GM12878 (cell line): ENCODE measurements at regions not wholly inside any gene's neighbourhood (a gene's known extent, or its start where the extent isn't known, plus 50 kb on each side); places are given as distances from the start of the nearest gene placed in this dataset.

Experiments used
- ATAC-seq: fragments of 200-7000 bp; cut with Tn5 transposase; 3 replicates; pipeline ENCODE4 v1.9.1; 2020; ENCODE audit warnings: mild to moderate bottlenecking, moderate library complexity
- BruUV-seq: library from RNA; stranded (reverse); fragments of 400-500 nt; replicated peaks from 2 replicates; lab custom pipeline; 2021; lab: Mats Ljungman, UMichigan
- CTCF ChIA-PET: fragments of 300-600 bp; sonication (Branson Sonifier 250); formaldehyde crosslinking; extraction: SDS; loops from one replicate; lab custom pipeline; 2021; ENCODE audit warnings: inconsistent platforms; lab: Yijun Ruan, JAX
- POLR2A ChIA-PET: fragments of 350-600 bp; formaldehyde crosslinking; extraction: SDS; loops from one replicate; lab custom pipeline; 2021; ENCODE audit warnings: inconsistent platforms; lab: Charles Lee
- RAD21 ChIA-PET: fragments of 300-600 bp; sonication (Branson Sonifier 250); formaldehyde crosslinking; loops from one replicate; lab custom pipeline; 2023; ENCODE audit warnings: antibody characterized with exemption; ENCODE audit not compliant: unreplicated experiment; lab: Charles Lee
- SMC1A ChIA-PET: fragments of 300-600 bp; sonication (Branson Sonifier 250); formaldehyde crosslinking; loops from one replicate; lab custom pipeline; 2023; ENCODE audit not compliant: unreplicated experiment, uncharacterized antibody; lab: Charles Lee
- DNase-seq: peaks from one replicate; pipeline ENCODE4 v3.0.0-alpha.2; 2011; ENCODE audit warnings: low read depth, low spot score
- FAIRE-seq: peaks from 3 replicates; lab custom pipeline; 2011; peaks lifted over from hg19 to GRCh38; lab: Jason Lieb, UNC
- H2AFZ ChIP-seq: 2 replicates; pipeline ENCODE4 v1.6.0; 2011; ENCODE audit warnings: low read depth, low read length, control low read depth; ENCODE audit not compliant: control insufficient read depth
- H3K27ac ChIP-seq: 2 replicates; pipeline ENCODE4 v1.5.1; 2011; ENCODE audit warnings: control low read depth; ENCODE audit not compliant: control insufficient read depth, insufficient read depth
- H3K27me3 ChIP-seq, 2 experiments: replicated peaks in 1 of 2; 2 replicates each; pipeline versions ENCODE4 v1.6.0 to v1.6.1; 2011; ENCODE audit warnings: low read length in 1 of 2; ENCODE audit not compliant: control insufficient read depth in 2 of 2, insufficient read depth in 2 of 2
- H3K36me3 ChIP-seq, 2 experiments: 2 replicates each; pipeline ENCODE4 v1.5.1; 2011; ENCODE audit warnings: low read length in 1 of 2; ENCODE audit not compliant: control insufficient read depth in 2 of 2, insufficient read depth in 2 of 2
- H3K4me1 ChIP-seq: 2 replicates; pipeline ENCODE4 v1.6.1; 2011; ENCODE audit warnings: mild to moderate bottlenecking, low read length, moderate library complexity, mixed read lengths; ENCODE audit not compliant: control insufficient read depth, insufficient read depth
- H3K4me2 ChIP-seq: 2 replicates; pipeline ENCODE4 v1.6.0; 2011; ENCODE audit warnings: control low read depth; ENCODE audit not compliant: control insufficient read depth, insufficient read depth
- H3K4me3 ChIP-seq: fragments of 200-600 bp; sonication (generic); 2 replicates; pipeline ENCODE4 v1.5.1; 2016
- H3K79me2 ChIP-seq: 2 replicates; pipeline ENCODE4 v1.6.0; 2011; ENCODE audit warnings: low read length; ENCODE audit not compliant: control insufficient read depth, insufficient read depth
- H3K9ac ChIP-seq: 2 replicates; pipeline ENCODE4 v1.8.0; 2011; ENCODE audit warnings: low read length, control low read depth, mixed read lengths; ENCODE audit not compliant: control insufficient read depth, insufficient read depth
- H3K9me3 ChIP-seq: replicated peaks from 3 replicates; pipeline ENCODE4 v1.5.1; 2011; ENCODE audit warnings: mild to moderate bottlenecking, low read length; ENCODE audit not compliant: control insufficient read depth, insufficient read depth
- H4K20me1 ChIP-seq: 2 replicates; pipeline ENCODE4 v1.6.0; 2011; ENCODE audit not compliant: control insufficient read depth, insufficient read depth
- BCL3 ChIP-seq: IDR thresholded peaks from 2 replicates; pipeline ENCODE4 v1.6.1; 2011; ENCODE audit warnings: borderline replicate concordance, low read depth, mild to moderate bottlenecking, moderate library complexity, low read length; ENCODE audit not compliant: insufficient read depth, poor library complexity, severe bottlenecking
- CBFB ChIP-seq: IDR thresholded peaks from 2 replicates; pipeline ENCODE4 v1.6.1; 2016; ENCODE audit warnings: antibody characterized with exemption, low read depth
- CHD4 ChIP-seq: fragments of 200-600 bp; sonication (generic); IDR thresholded peaks from 2 replicates; pipeline ENCODE4 v1.6.1; 2016; ENCODE audit warnings: mild to moderate bottlenecking
- DPF2 ChIP-seq: fragments of 450-650 bp; IDR thresholded peaks from 2 replicates; pipeline ENCODE4 v1.6.1; 2017; ENCODE audit warnings: mild to moderate bottlenecking
- ESRRA ChIP-seq: IDR thresholded peaks from 2 replicates; pipeline ENCODE4 v1.6.1; 2012; ENCODE audit warnings: mild to moderate bottlenecking, low read length, improper control_type of control experiment
- MAX ChIP-seq: IDR thresholded peaks from 2 replicates; pipeline ENCODE4 v1.6.1; 2012; ENCODE audit warnings: low read depth, low read length, improper control_type of control experiment
- NKRF ChIP-seq: fragments of 450-650 bp; conservative IDR thresholded peaks from 2 replicates; pipeline ENCODE4 v1.6.1; 2017; ENCODE audit warnings: mild to moderate bottlenecking, moderate library complexity
- RAD21 ChIP-seq: IDR thresholded peaks from 2 replicates; pipeline ENCODE4 v1.6.1; 2011; ENCODE audit warnings: mild to moderate bottlenecking, low read depth, low read length, moderate library complexity; ENCODE audit not compliant: insufficient read depth
- RELA ChIP-seq: fragments of 450-650 bp; IDR thresholded peaks from 2 replicates; pipeline ENCODE4 v1.8.0; 2014; ENCODE audit warnings: borderline replicate concordance; ENCODE audit not compliant: partially characterized antibody
- SIN3A ChIP-seq: IDR thresholded peaks from 2 replicates; pipeline ENCODE4 v1.6.1; 2012; ENCODE audit warnings: low read depth, low read length, improper control_type of control experiment
- TBL1XR1 ChIP-seq: IDR thresholded peaks from 2 replicates; pipeline ENCODE4 v1.6.1; 2012; ENCODE audit warnings: low read depth, low read length, improper control_type of control experiment
- ZNF592 ChIP-seq: fragments of 450-650 bp; IDR thresholded peaks from 2 replicates; pipeline ENCODE4 v1.6.1; 2017; ENCODE audit warnings: mild to moderate bottlenecking, moderate library complexity
- whole genome bisulfite sequencing: methylation state at CpG from one replicate; pipeline ENCODE4 v1.1.6; 2016; ENCODE audit warnings: low lambda C conversion rate; ENCODE audit not compliant: insufficient replicate concordance, insufficient coverage; ENCODE audit errors: missing lambda C conversion rate; 5-methylcytosine and 5-hydroxymethylcytosine counted together
- in situ Hi-C: fragments of 300-500 bp; cut with MboI; formaldehyde crosslinking; loops from 9 replicates; pipeline ENCODE4 v1.14.3; 2018; ENCODE audit warnings: mixed read lengths
- intact Hi-C: fragments of 100-400 bp; cut with micrococcal nuclease; formaldehyde crosslinking; loops from one replicate; pipeline ENCODE4 v1.14.2; 2022; ENCODE audit not compliant: unreplicated experiment

- Histone ChIP-seq H3K27ac (no peak overlapping the region), H3K27me3 (no peaks in the 10 kb centered on the region), H3K9me3 (no peaks in the 10 kb centered on the region), H3K4me1 (no peaks in the 10 kb centered on the region), H3K4me3 (no peak overlapping the region)
- CTCF ChIA-PET: interaction anchor here (1.3 kb wide), 1 partner anchor 21 kb away, joined by 3 read pairs; no protein-coding TSS in a partner anchor
- RAD21 ChIA-PET: no interaction called here
- intact Hi-C loops: no loop called here
- in situ Hi-C loops: no loop called here
- TF ChIP-seq CBFB: no peak
- TF ChIP-seq TBL1XR1: no peak
- no peak for TF ChIP-seq BCL3
- no peak for TF ChIP-seq RAD21
- TF ChIP-seq ESRRA: no peak
- TF ChIP-seq DPF2: no peak
- TF ChIP-seq ZNF592: no peak
- no peak for TF ChIP-seq CHD4
- TF ChIP-seq SIN3A: no peak
- TF ChIP-seq RELA: no peak
- no peak for TF ChIP-seq MAX
- no peak for TF ChIP-seq NKRF
- TF ChIP-seq, all 136 proteins: peak for 0
- 76% methylated on average over 6 of the region's 6 CpGs for WGBS
- SMC1A ChIA-PET: interaction anchor here (0.9 to 1.3 kb wide), 2 partner anchors 393 to 753 kb away, joined by 4 read pairs; no protein-coding TSS in a partner anchor
- POLR2A ChIA-PET: no interaction called here
- Histone ChIP-seq H3K9ac (no peak overlapping the region), H3K4me2 (no peak overlapping the region), H4K20me1 (no peaks in the 10 kb centered on the region), H3K36me3 (no peaks in the 10 kb centered on the region; a peak in 2 of 4 replicates), H2AFZ (no peak overlapping the region), H3K79me2 (no peaks in the 10 kb centered on the region)
- BruUV-seq: no TSS peak
- no peak for ATAC-seq
- FAIRE-seq: no peak
- DNase-seq: no peak
Observed at GRCh38 chr2:12254280-12254860, 462.4 kb upstream of the TRIB2 start.
